GM13977 (cell line): ENCODE measurements at regions not wholly inside any gene's neighbourhood (a gene's known extent, or its start where the extent isn't known, plus 50 kb on each side); places are given as distances from the start of the nearest gene placed in this dataset.

Experiments
- DNase-seq: peaks from one replicate; pipeline ENCODE4 v3.0.0; 2012; ENCODE audit warnings: low spot score
- in situ Hi-C: fragments of 300-500 bp; cut with MboI; formaldehyde crosslinking; loops from one replicate; pipeline ENCODE4 v1.12.0; 2022; ENCODE audit warnings: low sequenced_read_pairs, low pct_unique_long_range_greater_than_20kb, mixed read lengths, inconsistent platforms; ENCODE audit not compliant: unreplicated experiment
- TF ChIP-seq, protein P1 (sequence below): IDR thresholded peaks from 2 replicates; pipeline ENCODE4 v1.5.1; 2012; ENCODE audit warnings: mild to moderate bottlenecking, control low read depth; ENCODE audit not compliant: insufficient read depth; ENCODE audit errors: extremely low read depth, missing control alignments

DNA sequence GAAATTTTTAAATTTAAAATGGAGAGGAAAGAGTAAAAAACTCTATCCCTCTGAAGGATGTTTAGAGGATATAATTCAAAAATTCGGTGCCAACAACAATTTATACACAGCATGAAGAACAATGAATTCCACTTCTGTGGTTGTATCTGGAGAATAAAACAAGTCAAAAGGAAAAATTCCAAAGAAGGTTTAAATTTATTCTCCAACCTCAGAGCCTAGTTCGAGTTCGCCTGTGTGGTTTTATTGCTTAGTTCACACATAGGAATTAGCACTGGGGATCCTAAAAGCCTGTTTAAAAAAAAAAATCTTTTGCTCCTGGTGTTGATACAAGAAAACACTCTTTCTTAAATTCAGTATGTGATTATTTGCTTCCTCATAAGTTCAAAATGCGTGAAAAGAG lies 79.2 kb downstream of the LLPH start:
- TF ChIP-seq, protein P1, sequence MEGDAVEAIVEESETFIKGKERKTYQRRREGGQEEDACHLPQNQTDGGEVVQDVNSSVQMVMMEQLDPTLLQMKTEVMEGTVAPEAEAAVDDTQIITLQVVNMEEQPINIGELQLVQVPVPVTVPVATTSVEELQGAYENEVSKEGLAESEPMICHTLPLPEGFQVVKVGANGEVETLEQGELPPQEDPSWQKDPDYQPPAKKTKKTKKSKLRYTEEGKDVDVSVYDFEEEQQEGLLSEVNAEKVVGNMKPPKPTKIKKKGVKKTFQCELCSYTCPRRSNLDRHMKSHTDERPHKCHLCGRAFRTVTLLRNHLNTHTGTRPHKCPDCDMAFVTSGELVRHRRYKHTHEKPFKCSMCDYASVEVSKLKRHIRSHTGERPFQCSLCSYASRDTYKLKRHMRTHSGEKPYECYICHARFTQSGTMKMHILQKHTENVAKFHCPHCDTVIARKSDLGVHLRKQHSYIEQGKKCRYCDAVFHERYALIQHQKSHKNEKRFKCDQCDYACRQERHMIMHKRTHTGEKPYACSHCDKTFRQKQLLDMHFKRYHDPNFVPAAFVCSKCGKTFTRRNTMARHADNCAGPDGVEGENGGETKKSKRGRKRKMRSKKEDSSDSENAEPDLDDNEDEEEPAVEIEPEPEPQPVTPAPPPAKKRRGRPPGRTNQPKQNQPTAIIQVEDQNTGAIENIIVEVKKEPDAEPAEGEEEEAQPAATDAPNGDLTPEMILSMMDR, result no peak
- in situ Hi-C loops, result no loop called here
- DNase-seq, result no peak

DNA sequence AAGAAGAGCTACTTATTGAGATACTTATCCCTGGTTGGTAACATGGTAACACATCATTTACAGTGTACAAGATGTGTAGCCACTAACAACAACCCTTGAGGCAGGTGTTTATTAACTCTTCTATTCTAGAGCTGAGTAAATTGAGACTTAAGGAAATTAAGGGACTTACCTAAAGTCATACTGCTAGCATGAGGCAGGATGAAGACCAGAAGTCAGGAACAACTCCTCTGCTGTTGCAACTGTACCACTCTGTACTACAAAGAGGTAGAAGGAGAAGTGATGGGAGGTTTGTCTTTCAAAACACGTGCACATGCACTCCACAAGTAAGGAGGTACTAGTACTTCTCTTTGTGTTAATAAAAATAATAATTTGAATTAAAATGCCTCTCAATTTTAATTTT lies 79.9 kb downstream of the LLPH start:
- DNase-seq, result no peak
- in situ Hi-C loops, result no loop called here
- TF ChIP-seq, protein P1, result no peak

DNA sequence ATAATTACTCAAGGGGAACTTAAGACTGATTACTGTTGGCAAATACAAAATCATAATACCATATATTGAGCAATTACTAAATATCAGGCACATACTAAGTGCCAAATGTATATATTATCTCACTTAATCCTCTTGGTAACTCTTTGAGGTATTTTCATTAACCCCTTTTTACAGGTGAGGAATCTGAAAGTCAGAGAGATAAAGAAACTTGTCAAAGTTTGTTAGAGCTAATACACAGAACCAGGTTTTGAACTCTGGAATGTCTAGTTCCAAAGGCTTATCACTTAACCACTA lies 80.3 kb downstream of the LLPH start:
- TF ChIP-seq, protein P1, result no peak
- in situ Hi-C loops, result no loop called here
- no peak for DNase-seq

DNA sequence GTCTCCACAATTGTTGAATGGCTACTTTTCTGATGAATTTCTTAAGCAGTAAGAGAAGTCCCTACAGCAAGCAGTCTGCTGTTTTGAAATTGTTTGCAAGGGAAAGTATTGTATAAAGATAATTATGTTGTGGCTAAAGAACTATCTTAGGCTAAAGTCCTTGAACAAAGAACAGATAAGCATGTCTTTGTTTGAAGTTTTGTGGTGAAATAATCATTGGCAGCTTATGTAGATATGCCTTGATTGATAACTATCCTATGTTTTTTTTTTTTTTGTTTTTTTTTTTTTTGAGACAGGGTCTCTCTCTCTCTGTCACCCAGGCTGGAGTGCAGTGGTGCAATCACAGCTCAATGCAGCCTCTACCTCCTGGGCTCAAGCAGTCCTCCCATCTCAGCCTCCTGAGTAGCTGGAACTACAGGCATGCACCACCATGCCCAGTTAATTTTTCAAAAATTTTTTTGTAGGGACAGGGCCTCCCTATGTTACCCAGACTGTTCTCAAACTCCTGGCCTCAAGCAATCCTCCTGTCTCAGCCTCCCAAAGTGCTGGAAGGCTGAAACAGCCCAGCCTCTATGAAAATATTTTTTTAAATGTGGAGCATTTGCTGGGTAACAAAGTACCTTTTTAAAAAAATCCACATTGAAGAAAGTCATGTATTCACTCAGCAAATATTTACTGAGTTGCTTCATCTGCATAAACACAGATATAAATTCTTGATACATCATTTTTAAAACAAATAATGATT lies 80.8 kb downstream of the LLPH start:
- TF ChIP-seq, protein P1, result no peak
- no peak for DNase-seq
- in situ Hi-C loops, result no loop called here

DNA sequence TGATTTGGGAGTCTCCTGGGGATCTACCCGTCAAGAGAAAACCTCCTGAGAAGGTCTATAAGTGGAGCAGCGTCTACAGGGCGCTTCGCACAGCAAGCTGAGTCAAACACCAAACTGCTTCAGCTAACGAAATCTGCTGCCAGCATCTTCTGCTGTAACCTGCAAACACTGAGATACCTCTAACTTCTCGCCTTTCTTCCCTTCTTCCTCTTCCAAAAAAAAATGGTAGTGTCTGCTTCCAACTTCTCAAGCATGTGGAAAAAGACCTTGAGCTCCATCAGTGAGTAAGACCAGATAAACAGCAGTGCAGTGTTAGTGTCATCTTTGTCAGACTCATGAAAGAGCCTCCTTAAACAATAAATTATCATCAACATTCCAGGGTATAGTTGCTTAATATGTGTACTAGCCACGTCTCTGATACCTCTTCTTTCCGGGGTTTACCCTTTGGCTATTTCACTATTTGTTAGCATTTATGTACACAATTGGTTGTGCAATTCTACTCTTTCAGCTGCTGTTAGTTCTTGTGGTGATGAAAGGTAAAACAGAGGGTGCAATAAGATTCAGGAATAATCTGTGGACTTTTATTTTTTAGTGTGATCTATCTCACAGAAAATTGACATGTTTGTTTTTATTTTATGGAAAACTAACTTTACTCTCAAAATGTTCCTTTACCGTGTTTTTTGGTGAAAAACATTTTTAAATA lies 81.6 kb downstream of the LLPH start:
- DNase-seq, result no peak
- TF ChIP-seq, protein P1, result no peak
- in situ Hi-C loops, result no loop called here

DNA sequence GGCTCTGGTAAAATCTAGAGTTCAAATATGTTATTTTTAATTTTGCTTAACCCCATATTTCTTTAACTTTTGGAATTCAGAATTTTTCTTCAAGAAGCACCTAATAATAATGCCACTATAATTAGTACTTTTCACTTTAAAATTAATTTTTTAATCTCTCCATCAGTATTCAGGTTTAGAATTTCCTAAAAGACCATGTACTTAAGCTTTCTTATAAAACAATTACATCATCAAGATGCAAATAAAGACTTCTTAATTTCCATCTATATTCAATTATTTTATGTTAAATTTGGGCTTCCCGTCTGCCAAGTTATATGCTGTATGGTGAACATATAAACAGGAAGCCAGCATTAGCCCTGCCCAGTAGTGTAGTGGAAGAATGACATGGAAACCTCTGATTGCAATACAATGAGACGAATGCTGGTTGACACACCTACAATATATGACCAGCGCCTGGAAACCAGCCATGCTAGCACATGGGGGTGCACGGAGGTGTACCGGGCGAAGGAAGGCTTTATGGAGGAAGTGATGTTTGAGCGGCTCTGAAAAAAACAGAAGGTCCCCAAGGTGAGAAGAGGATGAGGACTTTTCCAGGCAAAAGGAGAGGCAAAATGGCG lies 82.2 kb downstream of the LLPH start:
- in situ Hi-C loops, result no loop called here
- DNase-seq, result no peak
- TF ChIP-seq, protein P1, result no peak
